Activated CD8-positive, alpha-beta T cell treated with anti-CD3 and anti-CD28 coated beads, Interleukin-2, amount 10 ng/mL, durations not matched to agents 7 days and 5 days (primary cell): ENCODE measurements at regions not wholly inside any gene's neighbourhood (a gene's known extent, or its start where the extent isn't known, plus 50 kb on each side); places are given as distances from the start of the nearest gene placed in this dataset.
"Not testable (repeated sequence)": the region's sequence is repeated elsewhere in the genome, so short reads cannot be mapped to it uniquely, and the experiment has no call there.

Source experiments
- ATAC-seq: fragments of 150-1000 bp; cut with Tn5 transposase; one replicate; pipeline ENCODE4 v1.10.0; 2021; ENCODE audit warnings: moderate library complexity
- CTCF ChIA-PET: fragments of 350-600 bp; sonication (Branson Sonifier 250); formaldehyde crosslinking; loops from one replicate; lab custom pipeline; 2021; ENCODE audit warnings: antibody characterized with exemption; lab: Charles Lee
- POLR2A ChIA-PET: fragments of 350-600 bp; sonication (Branson Sonifier 250); formaldehyde crosslinking; loops from one replicate; lab custom pipeline; 2021; ENCODE audit warnings: antibody characterized with exemption; lab: Charles Lee
- DNase-seq: peaks from one replicate; pipeline ENCODE4 v3.0.0-alpha.2; 2020
- H3K27ac Mint-ChIP-seq: one replicate; pipeline ENCODE4 v1.8.0; 2021; ENCODE audit warnings: mild to moderate bottlenecking, mixed read lengths
- H3K27me3 Mint-ChIP-seq: one replicate; pipeline ENCODE4 v1.8.0; 2021; ENCODE audit warnings: low read depth, mixed read lengths
- H3K36me3 Mint-ChIP-seq: one replicate; pipeline ENCODE4 v1.8.0; 2021; ENCODE audit warnings: low read depth, mixed read lengths
- H3K4me1 Mint-ChIP-seq: one replicate; pipeline ENCODE4 v1.8.0; 2021; ENCODE audit warnings: low read depth, mixed read lengths
- H3K4me3 Mint-ChIP-seq: one replicate; pipeline ENCODE4 v1.8.0; 2021; ENCODE audit warnings: mild to moderate bottlenecking, mixed read lengths
- H3K9me3 Mint-ChIP-seq: one replicate; pipeline ENCODE4 v1.8.0; 2022; ENCODE audit warnings: mixed read lengths; ENCODE audit not compliant: insufficient read depth

DNA sequence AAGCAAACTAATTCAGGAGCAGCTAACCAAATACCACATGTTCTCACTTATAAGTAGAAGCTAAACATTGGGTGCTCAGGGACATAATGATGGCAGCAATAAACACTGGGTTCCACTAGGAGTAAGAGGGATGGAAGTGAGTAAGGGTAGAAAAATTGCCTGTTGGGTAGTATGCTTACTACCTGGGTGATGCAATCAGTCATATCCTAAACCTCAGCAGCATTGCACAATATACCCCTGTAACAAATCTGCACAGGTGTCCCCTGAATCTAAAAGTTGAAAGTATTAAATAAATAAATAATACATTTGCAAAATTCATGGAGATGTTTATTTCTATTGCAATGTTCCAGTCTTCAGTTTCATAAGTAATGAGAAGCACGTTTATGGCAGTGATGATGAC is 409.8 kb upstream of the FOXG1 start:
- Mint-ChIP-seq H3K27ac (no peak overlapping the region), H3K27me3 (no peaks in the 10 kb centered on the region), H3K4me1 (no peaks in the 10 kb centered on the region), H3K36me3 (no peaks in the 10 kb centered on the region), H3K4me3 (no peak overlapping the region), H3K9me3 (peaks cover 15% of the 10 kb centered on the region)
- ChIA-PET POLR2A (no interaction called here), CTCF (no interaction called here)
- ATAC-seq = no peak
- no peak for DNase-seq

DNA sequence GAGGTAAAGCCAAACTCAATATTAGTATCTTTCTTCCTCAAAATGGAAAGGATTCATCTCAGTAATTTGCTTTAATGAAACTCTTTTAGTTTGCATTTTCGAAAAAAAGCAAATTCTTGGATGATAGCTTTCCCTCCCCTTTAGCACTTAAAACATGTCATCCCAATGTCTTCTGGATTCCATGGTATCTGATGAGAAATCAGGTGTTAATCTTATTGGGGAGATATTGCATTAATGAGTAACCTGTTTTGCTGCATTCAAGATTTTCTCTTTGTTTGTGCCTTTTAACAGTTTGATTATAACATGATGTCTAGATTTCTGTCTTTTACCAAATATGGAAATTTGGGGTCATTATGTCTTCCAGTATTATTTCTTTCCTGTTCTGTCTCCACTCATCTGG is 405.1 kb upstream of the FOXG1 start:
- Mint-ChIP-seq H3K4me3 (no peak overlapping the region), H3K36me3 (no peaks in the 10 kb centered on the region), H3K27me3 (no peaks in the 10 kb centered on the region), H3K27ac (no peak overlapping the region), H3K9me3 (peaks cover 31% of the 10 kb centered on the region), H3K4me1 (no peaks in the 10 kb centered on the region)
- no peak for DNase-seq
- no peak for ATAC-seq
- POLR2A ChIA-PET = no interaction called here
- CTCF ChIA-PET = no interaction called here

DNA sequence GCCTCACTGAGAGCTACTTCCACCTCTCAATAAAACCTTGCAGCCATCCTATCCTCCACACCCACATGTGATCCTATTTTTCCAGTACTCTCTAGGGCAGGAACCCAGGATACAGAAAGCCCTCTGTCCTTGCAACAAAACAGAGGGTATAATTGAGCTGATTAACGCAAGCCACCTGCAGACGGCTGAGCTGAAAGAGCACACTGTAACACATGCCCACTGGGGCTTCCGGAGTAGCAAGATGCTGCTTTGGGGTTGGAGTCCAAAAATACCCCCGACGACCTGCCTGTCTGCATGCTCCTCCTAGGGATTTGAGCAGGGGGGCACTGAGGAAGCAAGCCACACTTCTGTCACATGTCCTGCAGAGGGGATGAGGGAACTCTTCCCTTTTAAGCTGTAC is 401.1 kb upstream of the FOXG1 start:
- Mint-ChIP-seq H3K36me3 (no peaks in the 10 kb centered on the region), H3K4me3 (no peak overlapping the region), H3K9me3 (peaks cover 27% of the 10 kb centered on the region), H3K27ac (no peak overlapping the region), H3K4me1 (no peaks in the 10 kb centered on the region), H3K27me3 (no peaks in the 10 kb centered on the region)
- POLR2A ChIA-PET = no interaction called here
- CTCF ChIA-PET = no interaction called here
- no peak for ATAC-seq
- DNase-seq = no peak

DNA sequence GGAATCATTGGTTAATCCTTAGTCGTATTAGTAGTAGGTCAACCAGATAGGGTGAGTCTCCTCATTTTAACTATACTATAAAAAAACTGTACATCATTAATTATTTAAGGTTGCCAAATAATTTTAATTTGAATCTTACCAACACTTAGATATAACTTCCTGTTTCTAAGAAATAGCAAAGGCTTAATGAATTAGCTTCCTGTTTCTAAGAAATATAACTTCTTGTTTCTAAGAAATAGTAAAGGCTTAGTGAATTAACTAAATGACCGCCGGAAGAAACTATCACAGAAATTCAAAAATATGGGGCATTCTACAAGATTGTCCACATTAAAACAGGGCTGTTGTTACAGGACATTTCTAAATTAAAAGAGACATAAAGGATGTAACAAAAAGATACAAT is 392.9 kb upstream of the FOXG1 start:
- Mint-ChIP-seq H3K4me3 (no peak overlapping the region), H3K9me3 (peaks cover 12% of the 10 kb centered on the region), H3K4me1 (no peaks in the 10 kb centered on the region), H3K27me3 (no peaks in the 10 kb centered on the region), H3K36me3 (no peaks in the 10 kb centered on the region), H3K27ac (no peak overlapping the region)
- DNase-seq (no peak), ATAC-seq (no peak)
- ChIA-PET CTCF (no interaction called here), POLR2A (no interaction called here)

DNA sequence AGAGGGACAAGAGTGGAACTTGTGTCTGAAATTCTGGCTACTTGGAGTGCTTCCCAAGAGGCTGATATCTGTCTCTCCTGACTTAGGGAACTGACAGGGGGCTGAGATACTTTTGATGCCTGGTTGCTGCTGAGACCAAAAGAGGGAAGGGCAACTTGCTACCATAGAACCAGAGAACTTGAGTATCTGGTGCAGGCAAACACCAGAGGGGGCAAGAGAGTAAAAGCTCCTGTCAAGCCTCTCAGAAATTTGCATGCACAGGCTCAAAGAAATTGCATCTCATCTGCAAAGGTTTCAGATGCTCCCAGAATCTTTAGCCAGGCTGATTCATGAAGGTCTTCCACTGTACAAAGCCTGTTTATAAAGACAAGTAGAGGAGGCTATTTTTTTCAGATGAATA is 391.3 kb upstream of the FOXG1 start:
- H3K36me3 Mint-ChIP-seq = no peaks in the 10 kb centered on the region
- CTCF ChIA-PET = no interaction called here
- POLR2A ChIA-PET = no interaction called here

DNA sequence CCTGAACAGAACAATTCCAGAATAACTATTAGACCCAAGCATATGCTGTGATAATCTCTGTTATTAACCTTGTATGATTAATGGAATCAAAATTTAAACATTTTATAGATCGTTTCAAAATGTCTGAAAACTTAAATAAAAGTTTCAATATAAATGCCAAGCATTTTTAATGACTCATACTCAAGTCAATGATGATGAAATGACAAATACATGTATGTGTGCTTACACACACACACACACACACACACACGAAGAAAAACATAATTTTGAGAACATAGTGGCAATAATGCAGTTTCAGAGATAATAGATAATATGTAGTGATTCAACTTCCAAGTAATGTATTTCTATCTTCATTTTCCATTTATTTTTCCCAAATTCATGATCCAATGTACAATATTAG is 384.9 kb upstream of the FOXG1 start:
- ChIA-PET CTCF (no interaction called here), POLR2A (no interaction called here)
- H3K36me3 Mint-ChIP-seq = no peaks in the 10 kb centered on the region
- no peak for DNase-seq
- no peaks in the 10 kb centered on the region for H3K4me1 Mint-ChIP-seq
- no peak for ATAC-seq
- H3K4me3 Mint-ChIP-seq = no peak overlapping the region
- H3K27ac Mint-ChIP-seq = no peak overlapping the region
- no peaks in the 10 kb centered on the region for H3K27me3 Mint-ChIP-seq
- H3K9me3 Mint-ChIP-seq = peaks cover 27% of the 10 kb centered on the region

More for the DNA sequence above, 391.3 kb upstream of the FOXG1 start:
- H3K4me1 Mint-ChIP-seq = no peaks in the 10 kb centered on the region
- no peak overlapping the region for H3K27ac Mint-ChIP-seq
- no peak for ATAC-seq
- H3K9me3 Mint-ChIP-seq = peaks cover 20% of the 10 kb centered on the region
- DNase-seq = no peak
- H3K27me3 Mint-ChIP-seq = no peaks in the 10 kb centered on the region
- no peak overlapping the region for H3K4me3 Mint-ChIP-seq

DNA sequence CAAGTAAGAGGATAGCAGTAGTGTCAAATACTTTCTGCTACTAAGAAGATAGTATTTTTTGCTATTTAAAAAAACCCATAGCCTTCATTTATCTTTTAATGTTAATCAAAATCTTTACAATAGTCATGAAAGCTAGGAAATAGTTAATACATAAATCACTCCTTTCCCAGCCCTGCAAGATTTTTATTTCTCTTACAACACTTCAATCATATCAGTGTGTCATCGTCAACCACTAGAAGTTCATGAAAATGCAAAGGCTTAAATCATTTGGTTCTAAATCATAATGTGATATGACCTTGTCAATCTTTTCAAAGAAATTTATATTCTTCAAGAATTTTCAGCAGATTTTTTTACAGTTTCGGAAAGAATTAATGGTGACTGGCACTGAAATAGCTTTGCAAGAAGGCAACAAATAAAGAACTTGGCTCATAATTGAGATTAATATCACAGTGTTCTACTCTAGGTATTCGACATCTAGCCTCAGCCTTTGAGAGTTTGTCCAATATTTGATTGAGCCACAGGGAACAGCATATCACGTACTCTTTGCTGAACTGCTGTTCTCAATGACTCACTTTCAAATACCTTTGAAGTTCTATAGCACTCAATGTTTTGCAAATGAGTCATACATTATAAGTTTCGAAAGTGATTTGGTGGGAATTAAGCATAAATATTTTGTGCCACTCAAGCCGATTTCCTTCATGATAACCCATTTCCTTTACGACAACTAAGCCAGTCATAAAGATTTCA is 384.0 kb upstream of the FOXG1 start:
- Mint-ChIP-seq H3K9me3 (peaks cover 35% of the 10 kb centered on the region), H3K36me3 (no peaks in the 10 kb centered on the region), H3K27ac (no peak overlapping the region), H3K27me3 (no peaks in the 10 kb centered on the region), H3K4me1 (no peaks in the 10 kb centered on the region), H3K4me3 (no peak overlapping the region)
- CTCF ChIA-PET = no interaction called here
- POLR2A ChIA-PET = no interaction called here
- ATAC-seq = no peak
- no peak for DNase-seq

DNA sequence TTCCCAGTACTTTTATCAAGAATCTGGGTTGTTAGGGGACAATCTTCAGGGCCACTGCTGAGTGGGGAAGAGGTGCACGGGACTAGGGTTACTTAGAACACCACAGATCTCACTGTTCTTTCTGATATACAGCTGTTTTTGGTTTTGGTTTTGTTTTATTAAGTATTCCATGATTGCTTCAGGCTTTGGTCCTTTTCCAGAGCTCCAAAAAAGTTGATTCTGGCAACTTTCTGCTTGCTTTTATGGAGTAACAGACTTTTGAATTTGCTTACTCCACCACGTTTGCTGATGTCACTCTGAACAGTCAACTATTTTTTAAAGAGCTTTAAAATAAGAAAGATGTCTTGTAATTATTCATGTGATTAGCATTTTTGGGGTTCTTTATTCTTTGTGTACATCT is 368.1 kb upstream of the FOXG1 start:
- H3K4me3 Mint-ChIP-seq = no peak overlapping the region
- ChIA-PET POLR2A (no interaction called here), CTCF (no interaction called here)
- ATAC-seq (no peak), DNase-seq (no peak)
- peaks cover 10% of the 10 kb centered on the region for H3K9me3 Mint-ChIP-seq
- no peaks in the 10 kb centered on the region for H3K36me3 Mint-ChIP-seq
- no peak overlapping the region for H3K27ac Mint-ChIP-seq
- no peaks in the 10 kb centered on the region for H3K27me3 Mint-ChIP-seq
- no peaks in the 10 kb centered on the region for H3K4me1 Mint-ChIP-seq

DNA sequence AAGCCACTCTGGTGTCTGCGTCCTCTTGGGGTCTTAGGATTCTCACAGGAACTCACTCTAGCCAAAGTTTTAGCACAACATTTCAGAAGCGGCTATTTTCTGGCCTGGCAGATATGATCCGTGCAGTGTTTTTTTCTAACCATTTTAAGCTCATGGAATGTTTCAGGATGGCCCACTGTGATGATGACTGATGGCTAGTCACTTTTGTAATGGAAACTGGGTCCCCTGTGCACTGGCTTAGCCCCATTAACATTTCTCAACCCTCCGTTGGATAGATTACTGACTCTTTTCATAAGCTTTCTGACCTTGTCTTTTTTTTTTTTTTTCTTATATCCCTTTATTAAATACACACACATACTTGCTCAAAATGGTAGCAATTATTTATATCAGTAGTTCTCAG is 364.9 kb upstream of the FOXG1 start:
- DNase-seq, H3K27me3 Mint-ChIP-seq, ATAC-seq, POLR2A ChIA-PET, H3K36me3 Mint-ChIP-seq, H3K4me1 Mint-ChIP-seq, H3K4me3 Mint-ChIP-seq, CTCF ChIA-PET, H3K27ac Mint-ChIP-seq, H3K9me3 Mint-ChIP-seq: not testable (repeated sequence)

DNA sequence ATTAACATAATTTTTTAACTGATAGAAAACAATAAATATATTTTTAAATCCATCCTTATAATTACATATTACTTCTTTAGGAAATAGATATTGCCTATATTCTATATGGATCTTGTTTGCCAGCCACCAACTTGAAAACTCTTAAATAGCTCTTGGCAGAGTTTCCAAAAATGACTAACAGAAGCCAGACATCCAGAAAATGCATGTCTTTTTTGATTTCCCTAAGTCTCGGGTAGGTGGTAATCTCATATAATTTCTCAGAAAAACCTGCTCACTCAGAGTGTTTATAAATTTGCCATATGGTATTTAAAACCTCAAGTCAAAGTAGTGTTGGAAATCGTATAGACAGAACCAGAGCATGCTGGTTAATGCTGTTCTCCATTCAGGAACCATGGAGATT is 360.4 kb upstream of the FOXG1 start:
- Mint-ChIP-seq H3K4me3 (no peak overlapping the region), H3K36me3 (no peaks in the 10 kb centered on the region), H3K27me3 (no peaks in the 10 kb centered on the region), H3K9me3 (peaks cover 13% of the 10 kb centered on the region), H3K27ac (no peak overlapping the region), H3K4me1 (no peaks in the 10 kb centered on the region)
- ATAC-seq (no peak), DNase-seq (no peak)
- ChIA-PET CTCF (no interaction called here), POLR2A (no interaction called here)

DNA sequence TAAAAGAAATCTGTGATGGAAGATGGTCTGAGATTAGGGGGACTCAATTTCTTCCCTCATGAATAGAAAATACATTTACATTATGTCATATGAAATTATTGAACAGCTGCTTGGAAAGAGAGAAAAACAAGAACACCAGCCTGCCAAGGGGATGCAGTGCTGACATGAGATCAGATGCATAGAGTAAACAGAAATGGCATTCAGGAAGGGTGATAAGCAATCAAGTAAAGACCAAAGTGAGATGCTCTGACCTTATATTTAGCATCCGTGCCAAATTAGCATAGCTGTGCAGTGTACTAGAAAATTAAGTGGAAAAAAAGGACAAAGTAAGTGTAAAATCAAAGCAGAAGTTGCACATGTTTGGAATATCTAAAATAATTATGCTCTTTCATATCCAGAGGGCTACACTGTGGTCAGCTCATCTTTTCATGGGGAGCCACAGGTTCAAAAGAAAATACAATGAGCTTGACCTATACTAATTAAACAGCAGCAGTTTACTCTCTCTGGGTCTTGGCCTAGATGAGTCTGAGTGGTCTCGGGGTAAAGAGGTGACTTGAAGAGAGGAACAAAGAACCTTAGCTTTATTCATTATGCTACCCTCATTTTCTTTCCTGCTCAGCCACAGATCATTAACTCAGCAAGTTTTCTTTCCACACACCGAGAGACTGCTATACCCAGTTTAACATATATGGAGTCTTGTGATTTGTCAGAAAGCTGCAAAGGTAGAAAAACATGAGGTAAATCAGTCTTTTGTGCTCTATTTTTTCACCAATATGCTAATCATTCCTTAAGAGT is 359.4 kb upstream of the FOXG1 start:
- Mint-ChIP-seq H3K27me3 (no peaks in the 10 kb centered on the region), H3K4me3 (no peak overlapping the region), H3K9me3 (peaks cover 16% of the 10 kb centered on the region), H3K4me1 (no peaks in the 10 kb centered on the region), H3K27ac (no peak overlapping the region), H3K36me3 (no peaks in the 10 kb centered on the region)
- ChIA-PET POLR2A (no interaction called here), CTCF (no interaction called here)
- ATAC-seq (no peak), DNase-seq (no peak)

DNA sequence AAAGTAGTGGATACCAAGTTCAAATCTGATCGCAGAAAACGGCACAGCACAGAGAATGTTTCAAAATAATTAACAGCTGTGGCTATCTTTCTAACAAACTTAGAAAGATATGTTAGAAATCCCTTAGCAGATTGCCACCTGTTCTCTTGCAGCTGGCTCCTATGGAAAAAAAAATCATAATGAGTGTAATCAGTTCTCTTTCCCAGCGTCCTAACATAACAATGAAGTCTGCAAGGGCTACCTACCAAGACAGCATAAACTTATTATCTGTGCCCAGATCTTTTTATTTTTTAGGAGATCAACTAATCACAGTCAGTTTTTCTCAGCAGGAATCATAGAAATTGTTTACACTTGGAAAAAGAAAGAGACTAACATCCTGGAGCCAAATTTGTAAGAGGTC is 358.6 kb upstream of the FOXG1 start:
- no peak for DNase-seq
- Mint-ChIP-seq H3K4me3 (no peak overlapping the region), H3K9me3 (peaks cover 16% of the 10 kb centered on the region), H3K27me3 (no peaks in the 10 kb centered on the region), H3K4me1 (no peaks in the 10 kb centered on the region), H3K36me3 (no peaks in the 10 kb centered on the region), H3K27ac (no peak overlapping the region)
- ATAC-seq = no peak
- ChIA-PET POLR2A (no interaction called here), CTCF (no interaction called here)
